ENCODE measurements at regions not wholly inside any gene's neighbourhood (a gene's known extent, or its start where the extent isn't known, plus 50 kb on each side); places are given as distances from the start of the nearest gene placed in this dataset.

DNA sequence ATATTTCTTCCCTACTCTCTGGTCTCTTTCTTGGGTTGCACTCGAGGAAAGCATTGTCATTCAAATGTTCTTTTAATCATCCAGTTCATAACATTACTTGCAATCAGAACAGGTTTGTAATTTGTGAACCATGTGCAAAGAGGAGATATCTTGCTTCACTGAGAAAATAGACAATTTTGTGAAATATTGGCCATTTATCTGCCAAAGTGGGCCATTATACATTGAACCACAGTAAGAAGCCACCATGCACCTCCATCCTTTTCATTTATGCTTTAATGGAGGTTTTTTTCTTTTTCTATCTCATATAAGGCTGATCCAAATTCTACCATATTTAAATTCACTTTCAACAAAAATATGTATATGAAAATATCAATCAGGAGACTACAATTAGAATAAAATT lies 335.3 kb upstream of the AADAT start:
- H3K4me3 ChIP-seq (ENCODE audit: low read depth, low read length) = no peak overlapping the region
- DNase-seq (ENCODE audit: low read depth) = no peak
- TF ChIP-seq, protein P1, sequence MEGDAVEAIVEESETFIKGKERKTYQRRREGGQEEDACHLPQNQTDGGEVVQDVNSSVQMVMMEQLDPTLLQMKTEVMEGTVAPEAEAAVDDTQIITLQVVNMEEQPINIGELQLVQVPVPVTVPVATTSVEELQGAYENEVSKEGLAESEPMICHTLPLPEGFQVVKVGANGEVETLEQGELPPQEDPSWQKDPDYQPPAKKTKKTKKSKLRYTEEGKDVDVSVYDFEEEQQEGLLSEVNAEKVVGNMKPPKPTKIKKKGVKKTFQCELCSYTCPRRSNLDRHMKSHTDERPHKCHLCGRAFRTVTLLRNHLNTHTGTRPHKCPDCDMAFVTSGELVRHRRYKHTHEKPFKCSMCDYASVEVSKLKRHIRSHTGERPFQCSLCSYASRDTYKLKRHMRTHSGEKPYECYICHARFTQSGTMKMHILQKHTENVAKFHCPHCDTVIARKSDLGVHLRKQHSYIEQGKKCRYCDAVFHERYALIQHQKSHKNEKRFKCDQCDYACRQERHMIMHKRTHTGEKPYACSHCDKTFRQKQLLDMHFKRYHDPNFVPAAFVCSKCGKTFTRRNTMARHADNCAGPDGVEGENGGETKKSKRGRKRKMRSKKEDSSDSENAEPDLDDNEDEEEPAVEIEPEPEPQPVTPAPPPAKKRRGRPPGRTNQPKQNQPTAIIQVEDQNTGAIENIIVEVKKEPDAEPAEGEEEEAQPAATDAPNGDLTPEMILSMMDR (IDR thresholded peaks at IDR 0.05; ENCODE audit: control insufficient read depth, extremely low read depth, insufficient read depth) = no peak

DNA sequence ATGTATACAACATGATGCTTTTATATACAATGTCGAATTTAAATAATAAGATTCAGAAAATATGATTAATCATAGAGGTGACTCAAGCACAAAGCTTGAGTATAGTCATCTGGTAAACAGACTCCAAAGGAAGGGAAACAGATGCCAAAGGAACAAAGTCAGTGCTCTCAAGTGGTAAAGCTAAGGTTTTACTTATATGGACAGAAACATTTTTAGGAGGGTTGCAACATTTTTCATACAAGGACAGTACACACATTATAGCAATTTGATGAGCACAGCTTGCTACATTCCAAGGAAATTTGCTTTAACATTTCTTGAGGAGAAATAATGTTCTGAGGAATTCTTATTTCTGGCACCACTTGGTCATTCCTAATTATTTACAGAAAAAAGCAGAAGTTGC lies 333.4 kb upstream of the AADAT start:
- DNase-seq (ENCODE audit: low read depth) = no peak
- TF ChIP-seq, protein P1 (IDR thresholded peaks at IDR 0.05; ENCODE audit: control insufficient read depth, extremely low read depth, insufficient read depth) = no peak
- no peak overlapping the region for H3K4me3 ChIP-seq (ENCODE audit: low read depth, low read length)

GRCh38 chr4:170420255-170420693 lies 330.5 kb upstream of the AADAT start:
- TF ChIP-seq, protein P1 (IDR thresholded peaks at IDR 0.05; ENCODE audit: control insufficient read depth, extremely low read depth, insufficient read depth) = no peak
- DNase-seq (ENCODE audit: low read depth) = no peak
- H3K4me3 ChIP-seq (ENCODE audit: low read depth, low read length) = no peak overlapping the region

DNA sequence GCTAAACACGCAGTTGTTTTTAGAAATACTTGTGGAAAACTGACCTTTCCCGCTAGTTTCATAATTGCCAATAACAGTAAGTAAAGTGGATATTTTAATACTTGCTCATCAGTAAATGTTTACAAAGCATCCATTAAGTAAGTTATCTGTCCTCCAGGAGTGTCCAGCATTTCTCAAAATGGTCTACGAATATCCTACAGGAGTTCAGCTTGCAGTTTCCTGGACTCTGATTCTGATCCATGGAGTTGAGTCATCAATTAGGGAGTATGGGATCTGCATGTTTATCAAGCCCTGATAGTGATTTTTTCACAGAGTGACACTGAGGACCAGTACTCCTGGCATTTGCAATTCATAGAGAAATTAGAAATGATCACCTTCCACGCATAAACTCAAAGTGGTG lies 325.2 kb upstream of the AADAT start:
- TF ChIP-seq, protein P1 (IDR thresholded peaks at IDR 0.05; ENCODE audit: control insufficient read depth, extremely low read depth, insufficient read depth) = no peak
- H3K4me3 ChIP-seq (ENCODE audit: low read depth, low read length) = no peak overlapping the region
- DNase-seq (ENCODE audit: low read depth) = no peak

DNA sequence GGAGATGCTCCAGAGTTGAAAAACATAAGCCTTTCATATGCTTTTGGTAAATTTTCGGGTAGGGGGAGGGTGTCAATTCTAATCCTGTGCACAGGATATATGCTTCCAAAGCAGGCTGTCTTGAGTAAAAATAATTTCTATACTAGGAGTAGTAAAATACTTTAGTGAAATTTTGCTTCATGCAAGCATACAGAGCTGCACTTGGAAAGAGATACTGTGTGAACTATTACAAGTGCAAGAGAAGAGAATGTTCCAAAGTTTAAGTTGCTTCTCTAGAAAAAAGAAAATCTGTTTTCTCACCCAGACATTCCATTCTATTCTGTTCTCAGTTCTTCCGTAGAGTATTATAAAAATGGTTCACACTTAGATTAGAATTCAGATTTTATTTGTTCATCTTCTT lies 324.6 kb upstream of the AADAT start:
- no peak overlapping the region for H3K4me3 ChIP-seq (ENCODE audit: low read depth, low read length)
- DNase-seq (ENCODE audit: low read depth) = no peak
- TF ChIP-seq, protein P1 (IDR thresholded peaks at IDR 0.05; ENCODE audit: control insufficient read depth, extremely low read depth, insufficient read depth) = no peak

GRCh38 chr4:170413951-170414350 lies 324.2 kb upstream of the AADAT start:
- TF ChIP-seq, protein P1 (IDR thresholded peaks at IDR 0.05; ENCODE audit: control insufficient read depth, extremely low read depth, insufficient read depth) = no peak

GRCh38 chr4:170400361-170400760 lies 310.6 kb upstream of the AADAT start:
- no peak overlapping the region for H3K4me3 ChIP-seq (ENCODE audit: low read depth, low read length)
- TF ChIP-seq, protein P1 (IDR thresholded peaks at IDR 0.05; ENCODE audit: control insufficient read depth, extremely low read depth, insufficient read depth) = 0 out of 2 replicates have a peak, but pooled peaks have one; percentile 7
- DNase-seq (ENCODE audit: low read depth) = no peak

More at GRCh38 chr4:170413951-170414350, 324.2 kb upstream of the AADAT start:
- no peak overlapping the region for H3K4me3 ChIP-seq (ENCODE audit: low read depth, low read length)
- no peak for DNase-seq (ENCODE audit: low read depth)

Data from LNCaP clone FGC (cell line).